WI38 (cell line): ENCODE measurements at regions not wholly inside any gene's neighbourhood (a gene's known extent, or its start where the extent isn't known, plus 50 kb on each side); places are given as distances from the start of the nearest gene placed in this dataset.
"Not testable (repeated sequence)": the region's sequence is repeated elsewhere in the genome, so short reads cannot be mapped to it uniquely, and the experiment has no call there.

Source experiments
- H3K4me3 ChIP-seq: 2 replicates; pipeline ENCODE4 v1.5.1; 2011; ENCODE audit warnings: low read depth, mild to moderate bottlenecking, control low read depth, low read length
- CTCF ChIP-seq: IDR thresholded peaks from 2 replicates; pipeline ENCODE4 v1.5.1; 2012; ENCODE audit warnings: low read depth, mild to moderate bottlenecking, control low read depth, low read length

- H3K4me3 ChIP-seq = no peak overlapping the region
- TF ChIP-seq CTCF = no peak
These were observed 315.8 kb downstream of the ADGRD1 start for GRCh38 chr12:131269551-131269950.

- not testable (repeated sequence) for H3K4me3 ChIP-seq
These were observed 316.3 kb downstream of the ADGRD1 start for GRCh38 chr12:131269977-131270376.

GRCh38 chr12:131271724-131272123, 318.0 kb downstream of the ADGRD1 start:
- no peak overlapping the region for H3K4me3 ChIP-seq
- no peak for TF ChIP-seq CTCF

- H3K4me3 ChIP-seq = not testable (repeated sequence)
These were observed 318.6 kb downstream of the ADGRD1 start for GRCh38 chr12:131272283-131272814.

- no peak for TF ChIP-seq CTCF
- H3K4me3 ChIP-seq = no peak overlapping the region
These were observed 319.7 kb downstream of the ADGRD1 start for GRCh38 chr12:131273291-131273845.

GRCh38 chr12:131274061-131274460, 320.4 kb downstream of the ADGRD1 start:
- TF ChIP-seq CTCF = no peak
- no peak overlapping the region for H3K4me3 ChIP-seq

GRCh38 chr12:131274906-131275305, 321.2 kb downstream of the ADGRD1 start:
- H3K4me3 ChIP-seq = no peak overlapping the region
- no peak for TF ChIP-seq CTCF

- TF ChIP-seq CTCF = no peak
- H3K4me3 ChIP-seq = no peak overlapping the region
These were observed 322.1 kb downstream of the ADGRD1 start for GRCh38 chr12:131275824-131276223.
